ENCODE measurements at regions not wholly inside any gene's neighbourhood (a gene's known extent, or its start where the extent isn't known, plus 50 kb on each side); places are given as distances from the start of the nearest gene placed in this dataset.

- Histone ChIP-seq H3K4me3 (ENCODE audit: low read depth in 1 of 3, low read length in 3 of 3) (no peak overlapping the region), H3K9me3 (ENCODE audit: control insufficient read depth in 4 of 4, low read length in 3 of 4) (no peaks in the 10 kb centered on the region), H3K27ac (ENCODE audit: low read depth in 1 of 2, low read length in 2 of 2) (no peak overlapping the region), H3K4me1 (ENCODE audit: control insufficient read depth in 4 of 4, insufficient read depth in 4 of 4, low read length in 3 of 4) (no peaks in the 10 kb centered on the region), H3K36me3 (ENCODE audit: control insufficient read depth in 4 of 4, insufficient read depth in 3 of 4, low read depth in 1 of 4, low read length in 3 of 4) (no peaks in the 10 kb centered on the region), H3K27me3 (ENCODE audit: control insufficient read depth in 4 of 4, insufficient read depth in 4 of 4, low read length in 3 of 4) (no peaks in the 10 kb centered on the region), H3K9ac (ENCODE audit: low read depth in 1 of 2, low read length in 2 of 2) (no peak overlapping the region)
- no peak for TF ChIP-seq TAF1 (conservative IDR thresholded peaks at IDR 0.05)
- TF ChIP-seq FOXA1 (IDR thresholded peaks at IDR 0.05): no peak
- no peak for TF ChIP-seq RXRA (IDR thresholded peaks at IDR 0.05)
- TF ChIP-seq RAD21 (IDR thresholded peaks at IDR 0.05): no peak
- no peak for TF ChIP-seq CTCF (IDR thresholded peaks at IDR 0.05; ENCODE audit: low read depth, low read length, missing input control)
- no peak for TF ChIP-seq FOXA2 (IDR thresholded peaks at IDR 0.05)
- TF ChIP-seq YY1 (IDR thresholded peaks at IDR 0.05): no peak
- TF ChIP-seq SP1 (IDR thresholded peaks at IDR 0.05): no peak
- TF ChIP-seq ZBTB33 (IDR thresholded peaks at IDR 0.05): no peak
- TF ChIP-seq JUND (IDR thresholded peaks at IDR 0.05): no peak
- TF ChIP-seq HNF4A (conservative IDR thresholded peaks at IDR 0.05): no peak
- no peak for TF ChIP-seq EGR1 (IDR thresholded peaks at IDR 0.05; ENCODE audit: low read depth in 2 of 2)
- no peak for TF ChIP-seq MAX (IDR thresholded peaks at IDR 0.05)
- TF ChIP-seq GABPA (IDR thresholded peaks at IDR 0.05 in 1 of 2, conservative IDR thresholded peaks at IDR 0.05 in 1 of 2): no peak
- WGBS: 81% methylated on average over 3 of the region's 3 CpGs
- DNase-seq (ENCODE audit: low spot score): no peak
Observed at GRCh38 chr5:57817924-57818323, 335.3 kb upstream of the ACTBL2 start.

GRCh38 chr5:57817001-57817453 lies 334.4 kb upstream of the ACTBL2 start:
- Histone ChIP-seq H3K4me1 (ENCODE audit: control insufficient read depth in 4 of 4, insufficient read depth in 4 of 4, low read length in 3 of 4) (no peaks in the 10 kb centered on the region), H3K27ac (ENCODE audit: low read depth in 1 of 2, low read length in 2 of 2) (no peak overlapping the region), H3K4me3 (ENCODE audit: low read depth in 1 of 3, low read length in 3 of 3) (no peak overlapping the region), H3K36me3 (ENCODE audit: control insufficient read depth in 4 of 4, insufficient read depth in 3 of 4, low read depth in 1 of 4, low read length in 3 of 4) (no peaks in the 10 kb centered on the region), H3K9ac (ENCODE audit: low read depth in 1 of 2, low read length in 2 of 2) (no peak overlapping the region), H3K9me3 (ENCODE audit: control insufficient read depth in 4 of 4, low read length in 3 of 4) (no peaks in the 10 kb centered on the region), H3K27me3 (ENCODE audit: control insufficient read depth in 4 of 4, insufficient read depth in 4 of 4, low read length in 3 of 4) (no peaks in the 10 kb centered on the region)
- no peak for DNase-seq (ENCODE audit: low spot score)
- WGBS: 93% methylated on average over 2 of the region's 2 CpGs
- TF ChIP-seq FOXA2 (IDR thresholded peaks at IDR 0.05) (no peak), FOXA1 (IDR thresholded peaks at IDR 0.05) (no peak), HNF4A (conservative IDR thresholded peaks at IDR 0.05) (no peak), GABPA (IDR thresholded peaks at IDR 0.05 in 1 of 2, conservative IDR thresholded peaks at IDR 0.05 in 1 of 2) (no peak), NR2F2 (IDR thresholded peaks at IDR 0.05) (no peak), TAF1 (conservative IDR thresholded peaks at IDR 0.05) (no peak), RAD21 (IDR thresholded peaks at IDR 0.05) (no peak), ATF3 (IDR thresholded peaks at IDR 0.05) (no peak), MAX (IDR thresholded peaks at IDR 0.05) (no peak), HNF4G (IDR thresholded peaks at IDR 0.05) (no peak), YY1 (IDR thresholded peaks at IDR 0.05) (no peak), ZBTB33 (IDR thresholded peaks at IDR 0.05) (no peak), SP1 (IDR thresholded peaks at IDR 0.05) (no peak), CTCF (IDR thresholded peaks at IDR 0.05; ENCODE audit: low read depth, low read length, missing input control) (no peak), JUND (IDR thresholded peaks at IDR 0.05) (no peak), REST (IDR thresholded peaks at IDR 0.05) (no peak), EGR1 (IDR thresholded peaks at IDR 0.05; ENCODE audit: low read depth in 2 of 2) (no peak), RXRA (IDR thresholded peaks at IDR 0.05) (no peak)

Measured in liver (tissue), 8 donors.